LNCaP clone FGC (cell line): ENCODE measurements at regions not wholly inside any gene's neighbourhood (a gene's known extent, or its start where the extent isn't known, plus 50 kb on each side); places are given as distances from the start of the nearest gene placed in this dataset.

Experiments
- DNase-seq: peaks from one replicate; pipeline ENCODE4 v3.0.0-alpha.2; 2011; ENCODE audit warnings: low read depth
- H3K4me3 ChIP-seq: 2 replicates; pipeline ENCODE4 v1.5.1; 2011; ENCODE audit warnings: mild to moderate bottlenecking, low read depth, low read length, control low read depth
- CTCF ChIP-seq: IDR thresholded peaks from 2 replicates; pipeline ENCODE4 v1.5.1; 2012; ENCODE audit warnings: mild to moderate bottlenecking; ENCODE audit not compliant: control insufficient read depth, insufficient read depth; ENCODE audit errors: extremely low read depth

DNA sequence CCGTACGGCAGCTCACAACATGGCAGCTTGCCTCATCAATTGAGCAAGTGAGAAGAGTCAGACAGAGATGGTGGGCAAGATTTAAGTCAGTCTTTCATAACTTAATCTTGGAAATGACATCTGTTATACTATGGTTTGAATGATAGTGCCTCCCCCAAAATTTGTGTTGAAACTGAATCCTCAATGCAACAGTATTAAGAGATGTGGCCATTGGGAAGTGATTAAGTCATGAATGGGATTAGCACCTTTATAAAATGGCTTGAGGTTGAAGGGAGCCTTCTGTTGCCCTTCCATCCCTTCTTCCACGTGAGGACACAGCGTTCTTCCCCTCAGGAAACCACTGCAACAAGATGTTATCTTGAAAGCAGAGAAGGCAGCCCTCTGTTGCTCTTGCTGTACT lies 124.2 kb downstream of the C12orf75 start:
- no peak overlapping the region for H3K4me3 ChIP-seq
- no peak for DNase-seq
- TF ChIP-seq CTCF: no peak

DNA sequence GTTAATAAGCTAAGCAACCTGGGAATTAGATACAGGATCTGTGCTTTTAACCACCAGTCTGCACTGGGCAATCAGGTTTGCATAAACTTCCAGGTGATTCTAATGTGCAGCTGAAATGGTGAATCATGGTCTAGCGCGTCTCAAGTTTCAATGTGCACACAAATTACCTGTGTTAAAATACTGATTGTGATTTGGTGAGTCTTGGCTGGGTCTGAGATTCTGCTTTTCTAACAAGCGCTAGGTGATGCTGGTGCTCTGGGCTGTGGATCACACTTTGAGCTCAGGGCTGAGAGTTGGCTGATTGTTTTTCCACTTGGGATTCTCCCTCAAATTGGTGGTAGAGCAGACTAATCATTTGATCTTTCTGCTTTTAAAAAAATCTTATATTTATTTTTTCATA lies 124.8 kb downstream of the C12orf75 start:
- DNase-seq: peak; percentile 15
- TF ChIP-seq CTCF: peak; percentile 32
- H3K4me3 ChIP-seq: no peak overlapping the region

DNA sequence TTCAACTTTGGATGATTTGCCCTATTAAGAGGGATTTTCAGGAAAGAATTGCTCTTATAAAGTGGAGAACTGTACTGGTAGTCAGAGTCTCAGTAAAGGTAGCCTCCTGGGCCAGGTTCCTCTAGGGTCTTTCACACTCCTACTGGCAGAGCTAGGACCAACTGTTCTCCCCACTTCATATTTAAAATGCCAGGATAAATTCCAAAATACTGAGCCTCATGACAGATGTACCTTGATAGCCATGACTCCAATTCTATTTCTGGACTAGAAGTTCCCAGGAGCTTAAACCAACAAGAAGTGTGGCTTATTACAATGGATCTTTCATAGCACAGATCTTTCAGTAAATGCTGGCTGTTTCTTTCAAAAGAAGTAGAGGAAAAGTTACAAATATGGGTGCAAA lies 126.5 kb downstream of the C12orf75 start:
- no peak for DNase-seq
- no peak overlapping the region for H3K4me3 ChIP-seq
- no peak for TF ChIP-seq CTCF

- no peak for DNase-seq
- TF ChIP-seq CTCF: no peak
- H3K4me3 ChIP-seq: no peak overlapping the region
These were observed 129.4 kb downstream of the C12orf75 start for GRCh38 chr12:105459760-105460330.

DNA sequence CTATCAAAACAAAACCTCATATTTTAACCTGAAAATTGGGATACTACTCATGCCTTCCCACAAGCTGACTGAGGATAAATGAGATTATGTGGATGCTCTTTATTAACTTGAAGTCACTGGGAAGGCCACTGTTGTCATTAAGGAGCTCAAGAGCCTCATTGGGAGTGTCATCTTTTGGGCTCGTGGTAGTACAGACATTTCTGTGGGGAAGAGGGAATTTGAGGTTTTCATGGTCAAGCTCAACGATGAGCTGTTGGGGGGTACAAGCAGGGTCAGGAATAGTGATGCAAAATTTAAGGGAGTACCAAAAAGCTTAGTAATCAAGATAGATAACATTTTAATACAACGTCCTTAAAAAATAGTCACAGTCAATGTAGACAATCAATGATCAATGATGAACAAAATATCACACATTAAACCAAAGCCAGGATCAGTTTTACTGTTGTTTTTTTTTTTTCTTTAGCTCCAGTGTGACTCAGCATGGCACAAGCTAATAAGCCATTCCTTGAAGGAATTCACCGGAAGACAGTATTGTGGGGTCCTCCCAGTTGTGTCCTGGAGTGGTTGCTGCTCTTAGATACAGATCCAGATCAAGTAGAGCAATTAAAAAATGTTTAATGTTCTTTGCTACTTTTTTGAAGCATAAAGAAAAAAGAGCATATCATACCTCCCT lies 130.9 kb downstream of the C12orf75 start:
- DNase-seq: no peak
- H3K4me3 ChIP-seq: no peak overlapping the region
- TF ChIP-seq CTCF: no peak

DNA sequence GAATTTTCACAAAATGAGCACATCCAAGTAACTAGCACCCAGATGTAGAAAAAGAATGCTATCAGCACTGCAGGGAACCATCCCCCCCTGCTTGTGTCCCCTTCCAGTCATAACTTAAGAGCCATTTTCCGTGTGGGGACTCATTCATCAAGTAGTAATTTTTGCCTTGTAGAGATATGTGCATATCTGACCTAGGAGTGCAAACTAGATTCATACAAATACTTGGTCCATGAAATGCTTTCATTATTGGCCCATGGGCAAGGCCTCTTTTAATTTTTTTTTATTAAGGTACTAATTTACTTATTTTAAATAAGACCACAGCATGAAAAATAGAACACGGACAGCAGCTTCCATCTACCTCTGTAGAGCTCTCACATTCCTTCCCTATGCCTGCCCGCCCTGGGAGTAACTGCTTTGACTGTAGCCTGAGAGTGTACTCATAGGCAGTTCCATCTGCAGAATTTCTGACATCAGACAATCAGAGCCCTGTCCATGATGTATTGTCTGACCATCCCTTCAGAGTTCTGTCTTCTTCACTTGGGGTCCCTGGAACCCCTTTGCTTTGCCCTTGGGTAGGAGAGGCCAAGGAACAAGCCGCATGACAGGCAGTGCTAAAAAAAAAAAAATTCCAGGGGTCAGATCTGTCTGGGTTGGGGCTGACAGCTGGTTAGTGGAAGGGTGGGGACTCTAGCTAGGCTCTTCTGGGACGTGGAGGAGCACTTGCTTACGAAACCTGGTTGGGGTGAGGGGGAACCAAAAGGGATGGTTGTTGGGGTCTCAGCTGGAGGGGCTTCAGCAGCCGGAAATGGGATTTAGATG lies 131.7 kb downstream of the C12orf75 start:
- DNase-seq: no peak
- no peak for TF ChIP-seq CTCF
- H3K4me3 ChIP-seq: no peak overlapping the region
